Osteoblast (primary cell): ENCODE measurements at regions not wholly inside any gene's neighbourhood (a gene's known extent, or its start where the extent isn't known, plus 50 kb on each side); places are given as distances from the start of the nearest gene placed in this dataset.

Experiments used
- DNase-seq: peaks from one replicate; pipeline ENCODE4 v3.0.0; 2011; ENCODE audit warnings: low spot score, mixed read lengths; ENCODE audit not compliant: insufficient read length; ENCODE audit errors: missing footprints
- H2AFZ ChIP-seq: 2 replicates; pipeline ENCODE4 v1.6.0; 2011; ENCODE audit warnings: mild to moderate bottlenecking, low read length
- H3K27ac ChIP-seq: 2 replicates; pipeline ENCODE4 v1.5.1; 2011; ENCODE audit warnings: mild to moderate bottlenecking, low read depth, low read length, moderate library complexity
- H3K27me3 ChIP-seq: 2 replicates; pipeline ENCODE4 v1.6.0; 2012; ENCODE audit warnings: mild to moderate bottlenecking, control low read depth, inconsistent platforms, low read length, moderate library complexity; ENCODE audit not compliant: insufficient read depth
- H3K36me3 ChIP-seq: 2 replicates; pipeline ENCODE4 v1.5.1; 2011; ENCODE audit warnings: mild to moderate bottlenecking, low read length, control low read depth, moderate library complexity; ENCODE audit not compliant: insufficient read depth
- H3K4me1 ChIP-seq: 2 replicates; pipeline ENCODE4 v1.5.1; 2011; ENCODE audit warnings: mild to moderate bottlenecking, low read length, control low read depth, moderate library complexity; ENCODE audit not compliant: insufficient read depth
- H3K4me2 ChIP-seq: 2 replicates; pipeline ENCODE4 v1.6.0; 2011; ENCODE audit warnings: mild to moderate bottlenecking, low read length; ENCODE audit not compliant: insufficient read depth
- H3K4me3 ChIP-seq: fragments of 200-600 bp; sonication (generic); 3 replicates; pipeline ENCODE4 v1.5.1; 2012; ENCODE audit warnings: mild to moderate bottlenecking, low read length, inconsistent platforms; ENCODE audit not compliant: insufficient read depth
- H3K79me2 ChIP-seq: 2 replicates; pipeline ENCODE4 v1.6.0; 2012; ENCODE audit warnings: mild to moderate bottlenecking, low read length, control low read depth, inconsistent platforms; ENCODE audit not compliant: insufficient read depth
- H3K9me3 ChIP-seq: 2 replicates; pipeline ENCODE4 v1.5.1; 2011; ENCODE audit warnings: low read depth, low read length, control low read depth
- H4K20me1 ChIP-seq: 2 replicates; pipeline ENCODE4 v1.6.0; 2012; ENCODE audit warnings: mild to moderate bottlenecking, low read length, control low read depth; ENCODE audit not compliant: insufficient read depth
- TF ChIP-seq, protein P1 (sequence below): IDR thresholded peaks from 2 replicates; pipeline ENCODE4 v1.5.1; 2011; ENCODE audit warnings: mild to moderate bottlenecking, low read depth, low read length, moderate library complexity; ENCODE audit errors: extremely low read depth

DNA sequence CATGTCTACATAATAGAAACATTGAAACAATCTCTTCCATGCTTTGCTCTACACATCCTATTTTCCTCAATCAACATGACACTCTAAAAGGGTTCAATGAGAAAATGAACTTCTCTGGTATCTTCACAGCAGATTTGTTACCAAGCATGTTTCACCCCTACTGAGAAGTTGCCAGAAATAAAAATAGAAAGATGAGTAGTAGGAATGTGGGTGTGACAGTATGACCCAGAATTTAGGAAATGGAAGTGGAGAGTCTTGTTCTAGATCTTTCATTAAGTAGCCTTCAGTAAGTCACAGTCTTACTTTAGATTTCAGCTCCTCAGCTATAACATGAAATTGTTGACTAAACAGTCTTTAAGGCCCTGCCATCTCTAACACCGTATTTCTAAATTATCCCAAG lies 581.8 kb downstream of the EFNA5 start:
- Histone ChIP-seq H3K4me1 (no peaks in the 10 kb centered on the region), H4K20me1 (no peaks in the 10 kb centered on the region), H3K9me3 (no peaks in the 10 kb centered on the region), H3K36me3 (no peaks in the 10 kb centered on the region), H2AFZ (no peak overlapping the region), H3K27ac (no peak overlapping the region), H3K4me2 (no peak overlapping the region), H3K27me3 (no peaks in the 10 kb centered on the region), H3K4me3 (no peak overlapping the region), H3K79me2 (no peaks in the 10 kb centered on the region)
- DNase-seq = no peak
- TF ChIP-seq, protein P1, sequence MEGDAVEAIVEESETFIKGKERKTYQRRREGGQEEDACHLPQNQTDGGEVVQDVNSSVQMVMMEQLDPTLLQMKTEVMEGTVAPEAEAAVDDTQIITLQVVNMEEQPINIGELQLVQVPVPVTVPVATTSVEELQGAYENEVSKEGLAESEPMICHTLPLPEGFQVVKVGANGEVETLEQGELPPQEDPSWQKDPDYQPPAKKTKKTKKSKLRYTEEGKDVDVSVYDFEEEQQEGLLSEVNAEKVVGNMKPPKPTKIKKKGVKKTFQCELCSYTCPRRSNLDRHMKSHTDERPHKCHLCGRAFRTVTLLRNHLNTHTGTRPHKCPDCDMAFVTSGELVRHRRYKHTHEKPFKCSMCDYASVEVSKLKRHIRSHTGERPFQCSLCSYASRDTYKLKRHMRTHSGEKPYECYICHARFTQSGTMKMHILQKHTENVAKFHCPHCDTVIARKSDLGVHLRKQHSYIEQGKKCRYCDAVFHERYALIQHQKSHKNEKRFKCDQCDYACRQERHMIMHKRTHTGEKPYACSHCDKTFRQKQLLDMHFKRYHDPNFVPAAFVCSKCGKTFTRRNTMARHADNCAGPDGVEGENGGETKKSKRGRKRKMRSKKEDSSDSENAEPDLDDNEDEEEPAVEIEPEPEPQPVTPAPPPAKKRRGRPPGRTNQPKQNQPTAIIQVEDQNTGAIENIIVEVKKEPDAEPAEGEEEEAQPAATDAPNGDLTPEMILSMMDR = no peak

DNA sequence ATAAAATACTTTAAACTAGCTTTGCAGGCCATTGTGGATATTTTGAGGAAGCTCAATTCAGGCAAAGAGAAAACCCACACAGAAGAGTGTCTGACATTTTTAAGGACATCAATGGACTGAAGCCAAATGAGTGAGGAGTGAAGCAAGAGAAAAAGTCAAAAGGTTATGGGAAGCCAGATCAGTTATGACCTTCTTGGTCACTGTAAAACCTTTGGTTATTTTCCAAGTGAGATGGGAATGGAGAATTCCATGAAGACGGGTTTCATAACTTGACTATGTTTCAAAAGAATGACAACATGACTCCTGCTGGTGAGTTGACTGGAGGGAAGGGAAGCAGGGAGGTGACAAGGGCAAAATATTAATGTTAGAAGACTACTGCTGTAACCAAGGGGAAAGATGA lies 585.2 kb downstream of the EFNA5 start:
- Histone ChIP-seq H4K20me1 (no peaks in the 10 kb centered on the region), H3K4me2 (no peak overlapping the region), H3K27ac (no peak overlapping the region), H3K27me3 (no peaks in the 10 kb centered on the region), H3K4me1 (no peaks in the 10 kb centered on the region), H3K9me3 (no peaks in the 10 kb centered on the region), H2AFZ (no peak overlapping the region), H3K4me3 (no peak overlapping the region), H3K36me3 (no peaks in the 10 kb centered on the region), H3K79me2 (no peaks in the 10 kb centered on the region)
- DNase-seq = no peak
- TF ChIP-seq, protein P1 = no peak

DNA sequence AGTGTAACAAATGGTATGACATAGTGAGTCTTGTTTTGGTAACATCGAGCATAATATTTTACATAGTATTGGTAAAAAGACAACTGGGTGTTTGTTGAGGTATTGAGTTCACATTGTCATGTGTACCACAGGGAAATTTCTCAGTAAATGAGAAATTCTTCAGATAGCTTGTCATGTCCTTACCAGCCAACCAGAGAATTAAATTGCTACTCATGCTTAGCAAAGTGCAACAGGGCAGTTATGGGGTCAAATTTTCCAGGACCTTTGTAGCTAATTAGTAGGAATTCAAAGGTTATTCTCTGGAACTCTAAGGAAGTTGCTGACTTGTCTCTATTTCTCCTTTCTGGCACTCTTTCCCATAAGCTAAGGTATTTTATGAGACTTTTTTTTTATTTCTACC lies 595.7 kb downstream of the EFNA5 start:
- no peaks in the 10 kb centered on the region for H3K79me2 ChIP-seq
- H3K27ac ChIP-seq = no peak overlapping the region
- H3K36me3 ChIP-seq = no peaks in the 10 kb centered on the region
- H2AFZ ChIP-seq = no peak overlapping the region
- TF ChIP-seq, protein P1 = no peak
- H3K9me3 ChIP-seq = no peaks in the 10 kb centered on the region
- no peaks in the 10 kb centered on the region for H4K20me1 ChIP-seq
- no peak for DNase-seq
- H3K4me2 ChIP-seq = no peak overlapping the region
- H3K27me3 ChIP-seq = no peaks in the 10 kb centered on the region
- H3K4me1 ChIP-seq = no peaks in the 10 kb centered on the region
- no peak overlapping the region for H3K4me3 ChIP-seq

DNA sequence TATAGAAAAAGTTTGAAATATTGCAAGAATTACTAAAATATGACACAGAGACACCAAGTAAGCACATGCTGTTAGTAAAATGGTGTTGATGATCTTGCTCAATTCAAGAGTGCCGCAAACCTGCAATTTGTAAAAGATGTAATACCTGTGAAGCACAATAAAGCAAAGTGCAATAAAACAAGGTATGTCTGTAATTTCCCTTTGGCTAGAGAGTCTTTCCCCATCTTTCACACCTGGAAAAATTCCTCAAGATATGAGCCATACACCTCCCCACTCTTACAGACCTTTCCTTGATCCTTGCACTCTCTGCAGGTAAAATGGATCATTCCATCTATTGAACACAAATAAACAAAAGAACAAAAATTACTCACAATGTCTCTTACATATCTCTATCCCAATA lies 597.8 kb downstream of the EFNA5 start:
- Histone ChIP-seq H3K27ac (no peak overlapping the region), H4K20me1 (no peaks in the 10 kb centered on the region), H3K27me3 (no peaks in the 10 kb centered on the region), H3K4me3 (no peak overlapping the region), H3K4me2 (no peak overlapping the region), H2AFZ (no peak overlapping the region), H3K36me3 (no peaks in the 10 kb centered on the region), H3K79me2 (no peaks in the 10 kb centered on the region), H3K4me1 (no peaks in the 10 kb centered on the region), H3K9me3 (no peaks in the 10 kb centered on the region)
- DNase-seq = no peak
- TF ChIP-seq, protein P1 = no peak
